Loucy (cell line): ENCODE measurements at regions not wholly inside any gene's neighbourhood (a gene's known extent, or its start where the extent isn't known, plus 50 kb on each side); places are given as distances from the start of the nearest gene placed in this dataset.

Experiments
- H2AFZ ChIP-seq: fragments of 200-600 bp; sonication (generic); 2 replicates; pipeline ENCODE4 v1.6.0; 2016; ENCODE audit warnings: antibody characterized with exemption, mild to moderate bottlenecking, low read length, moderate library complexity
- H3F3A ChIP-seq: fragments of 200-600 bp; 2 replicates; pipeline ENCODE4 v1.6.0; 2016; ENCODE audit warnings: antibody characterized with exemption, low read depth, mild to moderate bottlenecking
- H3K27me3 ChIP-seq: fragments of 200-600 bp; sonication (generic); 2 replicates; pipeline ENCODE4 v1.6.1; 2014; ENCODE audit warnings: low read length, mild to moderate bottlenecking; ENCODE audit not compliant: insufficient read depth, poor library complexity, severe bottlenecking
- H3K36me3 ChIP-seq: fragments of 200-600 bp; sonication (generic); 2 replicates; pipeline ENCODE4 v1.6.1; 2016; ENCODE audit warnings: low read length; ENCODE audit not compliant: insufficient read depth
- H3K4me1 ChIP-seq: fragments of 200-600 bp; sonication (generic); 2 replicates; pipeline ENCODE4 v1.5.1; 2014; ENCODE audit warnings: low read length, mild to moderate bottlenecking; ENCODE audit not compliant: insufficient read depth, poor library complexity, severe bottlenecking
- H3K4me2 ChIP-seq: fragments of 200-600 bp; sonication (generic); 2 replicates; pipeline ENCODE4 v1.6.0; 2014; ENCODE audit warnings: antibody characterized with exemption, low read length, low read depth, mild to moderate bottlenecking; ENCODE audit not compliant: poor library complexity, severe bottlenecking
- H3K4me3 ChIP-seq: fragments of 200-600 bp; sonication (generic); 2 replicates; pipeline ENCODE4 v1.5.1; 2014; ENCODE audit warnings: low read length, mild to moderate bottlenecking, mixed read lengths; ENCODE audit not compliant: poor library complexity, severe bottlenecking
- H3K79me2 ChIP-seq: fragments of 200-600 bp; sonication (generic); 2 replicates; pipeline ENCODE4 v1.6.1; 2014; ENCODE audit warnings: low read length; ENCODE audit not compliant: insufficient read depth
- H3K9ac ChIP-seq: fragments of 200-600 bp; sonication (generic); 2 replicates; pipeline ENCODE4 v1.6.0; 2014; ENCODE audit warnings: mild to moderate bottlenecking, low read depth, low read length, moderate library complexity; ENCODE audit not compliant: poor library complexity, severe bottlenecking
- H3K9me2 ChIP-seq: fragments of 200-600 bp; sonication (generic); replicated peaks from 2 replicates; pipeline ENCODE4 v1.6.1; 2016; ENCODE audit warnings: low read depth, low read length, mixed read lengths
- H3K9me3 ChIP-seq: fragments of 200-600 bp; sonication (generic); 2 replicates; pipeline ENCODE4 v1.6.1; 2014; ENCODE audit warnings: mild to moderate bottlenecking, antibody characterized with exemption, low read length, low read depth; ENCODE audit not compliant: insufficient read depth
- H4K20me1 ChIP-seq: fragments of 200-600 bp; sonication (generic); 2 replicates; pipeline ENCODE4 v1.6.0; 2014; ENCODE audit warnings: antibody characterized with exemption, low read length, mild to moderate bottlenecking; ENCODE audit not compliant: insufficient read depth, poor library complexity, severe bottlenecking
- CTCF ChIP-seq: fragments of 200-600 bp; sonication (generic); conservative IDR thresholded peaks from 2 replicates; pipeline ENCODE4 v1.5.1; 2014; ENCODE audit warnings: mild to moderate bottlenecking, antibody characterized with exemption, low read length
- EZH2phosphoT487 ChIP-seq: fragments of 200-600 bp; IDR thresholded peaks from 2 replicates; pipeline ENCODE4 v1.6.1; 2018; ENCODE audit warnings: antibody characterized with exemption, mild to moderate bottlenecking, moderate library complexity, borderline replicate concordance

- H4K20me1 ChIP-seq, result no peaks in the 10 kb centered on the region
- no peak overlapping the region for H2AFZ ChIP-seq
- no peaks in the 10 kb centered on the region for H3K36me3 ChIP-seq
- no peak overlapping the region for H3K4me3 ChIP-seq
- H3K79me2 ChIP-seq, result no peaks in the 10 kb centered on the region
- H3K9me2 ChIP-seq, result no peaks in the 10 kb centered on the region
- no peak overlapping the region for H3K4me2 ChIP-seq
- H3K9me3 ChIP-seq, result no peaks in the 10 kb centered on the region; the same call in 1 of the 2 replicates
- no peak overlapping the region for H3K9ac ChIP-seq
- TF ChIP-seq EZH2phosphoT487, result no peak
- no peak for TF ChIP-seq CTCF
- H3K4me1 ChIP-seq, result no peaks in the 10 kb centered on the region
- no peaks in the 10 kb centered on the region for H3K27me3 ChIP-seq
- no peaks in the 10 kb centered on the region for H3F3A ChIP-seq
Observed at GRCh38 chr14:94970941-94971730, 186.2 kb downstream of the DICER1 start.

GRCh38 chr14:94969766-94970165, 187.6 kb downstream of the DICER1 start:
- H3K27me3 ChIP-seq, result no peaks in the 10 kb centered on the region
- no peaks in the 10 kb centered on the region for H3K4me1 ChIP-seq
- no peaks in the 10 kb centered on the region for H3K9me2 ChIP-seq
- H3K9ac ChIP-seq, result no peak overlapping the region
- H2AFZ ChIP-seq, result no peak overlapping the region
- H4K20me1 ChIP-seq, result no peaks in the 10 kb centered on the region
- H3K36me3 ChIP-seq, result no peaks in the 10 kb centered on the region
- H3K4me2 ChIP-seq, result no peak overlapping the region
- H3K79me2 ChIP-seq, result no peaks in the 10 kb centered on the region
- TF ChIP-seq CTCF, result no peak
- no peak for TF ChIP-seq EZH2phosphoT487
- no peaks in the 10 kb centered on the region for H3F3A ChIP-seq
- H3K9me3 ChIP-seq, result no peaks in the 10 kb centered on the region; the same call in 1 of the 2 replicates
- no peak overlapping the region for H3K4me3 ChIP-seq

GRCh38 chr14:94966868-94967267, 190.5 kb downstream of the DICER1 start:
- no peak for TF ChIP-seq CTCF
- no peak for TF ChIP-seq EZH2phosphoT487
- Histone ChIP-seq H3K79me2 (no peaks in the 10 kb centered on the region), H3K9me2 (no peaks in the 10 kb centered on the region), H3K4me2 (no peak overlapping the region), H3F3A (no peaks in the 10 kb centered on the region), H3K27me3 (no peaks in the 10 kb centered on the region), H4K20me1 (no peaks in the 10 kb centered on the region), H3K9me3 (no peaks in the 10 kb centered on the region; the same call in 1 of the 2 replicates), H3K4me1 (no peaks in the 10 kb centered on the region), H3K9ac (no peak overlapping the region), H3K36me3 (no peaks in the 10 kb centered on the region), H2AFZ (no peak overlapping the region), H3K4me3 (no peak overlapping the region)
